ENCODE measurements at regions not wholly inside any gene's neighbourhood (a gene's known extent, or its start where the extent isn't known, plus 50 kb on each side); places are given as distances from the start of the nearest gene placed in this dataset.

- Histone ChIP-seq H3K27me3 (ENCODE audit: insufficient read depth, low read depth, low read length) (no peaks in the 10 kb centered on the region), H3K79me2 (replicated peaks; ENCODE audit: insufficient read depth, low read length) (no peaks in the 10 kb centered on the region), H2AFZ (ENCODE audit: low read depth, low read length) (no peak overlapping the region), H3K4me3 (ENCODE audit: low read length) (no peak overlapping the region), H3K9me3 (ENCODE audit: low read length) (no peaks in the 10 kb centered on the region), H4K20me1 (ENCODE audit: insufficient read depth) (no peaks in the 10 kb centered on the region), H3K4me2 (ENCODE audit: low read length) (no peak overlapping the region), H3F3A (ENCODE audit: insufficient read depth, low read length, poor library complexity, severe bottlenecking) (no peaks in the 10 kb centered on the region), H3K9me2 (ENCODE audit: insufficient read depth, low read length) (no peaks in the 10 kb centered on the region), H3K27ac (ENCODE audit: low read length) (no peak overlapping the region), H3K36me3 (ENCODE audit: insufficient read depth, low read length) (no peaks in the 10 kb centered on the region), H3K9ac (ENCODE audit: low read length) (no peak overlapping the region)
- TF ChIP-seq, protein P1, sequence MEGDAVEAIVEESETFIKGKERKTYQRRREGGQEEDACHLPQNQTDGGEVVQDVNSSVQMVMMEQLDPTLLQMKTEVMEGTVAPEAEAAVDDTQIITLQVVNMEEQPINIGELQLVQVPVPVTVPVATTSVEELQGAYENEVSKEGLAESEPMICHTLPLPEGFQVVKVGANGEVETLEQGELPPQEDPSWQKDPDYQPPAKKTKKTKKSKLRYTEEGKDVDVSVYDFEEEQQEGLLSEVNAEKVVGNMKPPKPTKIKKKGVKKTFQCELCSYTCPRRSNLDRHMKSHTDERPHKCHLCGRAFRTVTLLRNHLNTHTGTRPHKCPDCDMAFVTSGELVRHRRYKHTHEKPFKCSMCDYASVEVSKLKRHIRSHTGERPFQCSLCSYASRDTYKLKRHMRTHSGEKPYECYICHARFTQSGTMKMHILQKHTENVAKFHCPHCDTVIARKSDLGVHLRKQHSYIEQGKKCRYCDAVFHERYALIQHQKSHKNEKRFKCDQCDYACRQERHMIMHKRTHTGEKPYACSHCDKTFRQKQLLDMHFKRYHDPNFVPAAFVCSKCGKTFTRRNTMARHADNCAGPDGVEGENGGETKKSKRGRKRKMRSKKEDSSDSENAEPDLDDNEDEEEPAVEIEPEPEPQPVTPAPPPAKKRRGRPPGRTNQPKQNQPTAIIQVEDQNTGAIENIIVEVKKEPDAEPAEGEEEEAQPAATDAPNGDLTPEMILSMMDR (IDR thresholded peaks at IDR 0.05; ENCODE audit: poor library complexity, severe bottlenecking), result no peak
- TF ChIP-seq POLR2AphosphoS5 (IDR thresholded peaks at IDR 0.05) (no peak), MXI1 (conservative IDR thresholded peaks at IDR 0.05; ENCODE audit: poor library complexity, severe bottlenecking) (no peak)
Measured at GRCh38 chr4:111572470-111572869, 572.8 kb upstream of the FAM241A start.

DNA sequence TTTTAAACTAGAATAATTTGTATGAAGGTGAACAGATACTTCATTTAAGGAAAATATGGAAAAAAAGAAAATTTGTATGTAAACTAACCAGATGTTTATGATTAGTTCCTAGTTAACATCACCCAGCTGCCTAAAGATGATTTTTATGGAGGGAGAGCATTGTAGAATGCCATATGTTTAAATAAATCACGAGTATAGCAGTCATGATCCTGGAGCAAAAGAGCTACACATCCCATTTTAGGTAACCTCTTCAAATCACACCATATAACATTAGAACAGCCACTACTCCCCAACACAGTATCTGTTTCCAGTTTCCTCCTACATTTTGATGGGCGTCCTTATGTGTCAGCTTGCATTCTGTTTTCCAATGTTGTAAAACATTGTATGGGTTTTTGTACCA, 571.9 kb upstream of the FAM241A start:
- H3K9ac ChIP-seq (ENCODE audit: low read length), result no peak overlapping the region
- no peaks in the 10 kb centered on the region for H3K79me2 ChIP-seq (replicated peaks; ENCODE audit: insufficient read depth, low read length)
- H2AFZ ChIP-seq (ENCODE audit: low read depth, low read length), result no peak overlapping the region
- no peak overlapping the region for H3K4me3 ChIP-seq (ENCODE audit: low read length)
- H3K9me2 ChIP-seq (ENCODE audit: insufficient read depth, low read length), result no peaks in the 10 kb centered on the region
- H3F3A ChIP-seq (ENCODE audit: insufficient read depth, low read length, poor library complexity, severe bottlenecking), result no peaks in the 10 kb centered on the region
- H3K4me2 ChIP-seq (ENCODE audit: low read length), result no peak overlapping the region
- H3K27me3 ChIP-seq (ENCODE audit: insufficient read depth, low read depth, low read length), result no peaks in the 10 kb centered on the region
- TF ChIP-seq EZH2 (IDR thresholded peaks at IDR 0.05; ENCODE audit: borderline replicate concordance, insufficient read depth, low read length, poor library complexity, severe bottlenecking) (no peak), TAF1 (IDR thresholded peaks at IDR 0.05; ENCODE audit: low read depth) (no peak), RAD21 (conservative IDR thresholded peaks at IDR 0.05) (no peak), MXI1 (conservative IDR thresholded peaks at IDR 0.05; ENCODE audit: poor library complexity, severe bottlenecking) (no peak), SMC3 (conservative IDR thresholded peaks at IDR 0.05; ENCODE audit: poor library complexity) (no peak), POLR2AphosphoS5 (IDR thresholded peaks at IDR 0.05) (no peak), EP300 (conservative IDR thresholded peaks at IDR 0.05; ENCODE audit: poor library complexity, severe bottlenecking) (no peak), REST (IDR thresholded peaks at IDR 0.05; ENCODE audit: borderline replicate concordance) (no peak)
- TF ChIP-seq, protein P1 (IDR thresholded peaks at IDR 0.05; ENCODE audit: poor library complexity, severe bottlenecking), result no peak
- no peaks in the 10 kb centered on the region for H3K9me3 ChIP-seq (ENCODE audit: low read length)
- H3K36me3 ChIP-seq (ENCODE audit: insufficient read depth, low read length), result no peaks in the 10 kb centered on the region
- H3K27ac ChIP-seq (ENCODE audit: low read length), result no peak overlapping the region
- H4K20me1 ChIP-seq (ENCODE audit: insufficient read depth), result no peaks in the 10 kb centered on the region
